Neural cell (in vitro differentiated cells): ENCODE measurements at regions not wholly inside any gene's neighbourhood (a gene's known extent, or its start where the extent isn't known, plus 50 kb on each side); places are given as distances from the start of the nearest gene placed in this dataset.

Experiments used
- H2AFZ ChIP-seq: fragments of 200-600, 300-800 bp; sonication (generic), shearing (Covaris generic); 2 replicates; pipeline ENCODE4 v1.6.0; 2014; ENCODE audit warnings: low read depth, mild to moderate bottlenecking, antibody characterized with exemption, low read length, moderate library complexity
- H3F3A ChIP-seq: fragments of 200-600 bp; shearing (Covaris generic); 2 replicates; pipeline ENCODE4 v1.6.1; 2016; ENCODE audit warnings: mild to moderate bottlenecking, moderate library complexity, mixed read lengths, antibody characterized with exemption, low read length; ENCODE audit not compliant: insufficient read depth, poor library complexity, severe bottlenecking
- H3K27ac ChIP-seq: fragments of 200-600, 300-800 bp; sonication (generic), shearing (Covaris generic); 2 replicates; pipeline ENCODE4 v1.5.1; 2014; ENCODE audit warnings: mild to moderate bottlenecking, low read length, moderate library complexity
- H3K27me3 ChIP-seq: fragments of 300-800, 200-600 bp; sonication (generic), shearing (Covaris generic); 2 replicates; pipeline ENCODE4 v1.6.0; 2014; ENCODE audit warnings: mild to moderate bottlenecking, low read depth, low read length, moderate library complexity; ENCODE audit not compliant: insufficient read depth
- H3K36me3 ChIP-seq: fragments of 300-800, 200-600 bp; sonication (generic), shearing (Covaris generic); 2 replicates; pipeline ENCODE4 v1.5.1; 2014; ENCODE audit warnings: mild to moderate bottlenecking, antibody characterized with exemption, low read length, moderate library complexity; ENCODE audit not compliant: insufficient read depth
- H3K4me2 ChIP-seq: fragments of 300-800, 200-600 bp; sonication (generic), shearing (Covaris generic); 2 replicates; pipeline ENCODE4 v1.6.0; 2014; ENCODE audit warnings: mild to moderate bottlenecking, low read length
- H3K4me3 ChIP-seq: fragments of 300-800, 200-600 bp; sonication (generic), shearing (Covaris generic); 2 replicates; pipeline ENCODE4 v1.5.1; 2014; ENCODE audit warnings: mild to moderate bottlenecking, low read length, moderate library complexity
- H3K79me2 ChIP-seq: fragments of 200-600 bp; shearing (Covaris generic); replicated peaks from 2 replicates; pipeline ENCODE4 v1.6.0; 2014; ENCODE audit warnings: mild to moderate bottlenecking, low read length, moderate library complexity; ENCODE audit not compliant: insufficient read depth
- H3K9ac ChIP-seq: fragments of 300-800, 200-600 bp; sonication (generic), shearing (Covaris generic); 2 replicates; pipeline ENCODE4 v1.6.1; 2016; ENCODE audit warnings: mild to moderate bottlenecking, low read length, mixed read lengths
- H3K9me2 ChIP-seq: fragments of 200-600 bp; shearing (Covaris generic); 2 replicates; pipeline ENCODE4 v1.6.1; 2016; ENCODE audit warnings: mild to moderate bottlenecking, low read length, mixed read lengths; ENCODE audit not compliant: insufficient read depth
- H3K9me3 ChIP-seq: fragments of 200-600, 300-800 bp; sonication (generic), shearing (Covaris generic); 2 replicates; pipeline ENCODE4 v1.6.1; 2016; ENCODE audit warnings: mild to moderate bottlenecking, mixed run types, low read length, moderate library complexity, mixed read lengths
- H4K20me1 ChIP-seq: fragments of 200-600 bp; shearing (Covaris generic); 2 replicates; pipeline ENCODE4 v1.6.1; 2016; ENCODE audit warnings: mild to moderate bottlenecking, mixed run types; ENCODE audit not compliant: insufficient read depth
- CTCF ChIP-seq: fragments of 450-650 bp; IDR thresholded peaks from 2 replicates; pipeline ENCODE4 v1.5.1; 2014; ENCODE audit warnings: antibody characterized with exemption, mild to moderate bottlenecking, moderate library complexity; ENCODE audit not compliant: poor library complexity, severe bottlenecking
- EP300 ChIP-seq: fragments of 450-650 bp; conservative IDR thresholded peaks from 2 replicates; pipeline ENCODE4 v1.6.1; 2014; ENCODE audit warnings: antibody characterized with exemption, mild to moderate bottlenecking, moderate library complexity; ENCODE audit not compliant: poor library complexity, severe bottlenecking
- EZH2 ChIP-seq: fragments of 200-600, 300-800 bp; shearing (Covaris generic), sonication (generic); IDR thresholded peaks from 2 replicates; pipeline ENCODE4 v1.6.1; 2014; ENCODE audit warnings: antibody characterized with exemption, low read length, borderline replicate concordance, mild to moderate bottlenecking; ENCODE audit not compliant: insufficient read depth, poor library complexity, severe bottlenecking
- MXI1 ChIP-seq: fragments of 450-650 bp; conservative IDR thresholded peaks from 2 replicates; pipeline ENCODE4 v1.6.1; 2014; ENCODE audit warnings: antibody characterized with exemption, mild to moderate bottlenecking; ENCODE audit not compliant: poor library complexity, severe bottlenecking
- POLR2AphosphoS5 ChIP-seq: IDR thresholded peaks from 2 replicates; pipeline ENCODE4 v1.6.1; 2012
- RAD21 ChIP-seq: fragments of 450-650 bp; conservative IDR thresholded peaks from 2 replicates; pipeline ENCODE4 v1.6.1; 2014; ENCODE audit warnings: antibody characterized with exemption, mild to moderate bottlenecking, moderate library complexity
- REST ChIP-seq: IDR thresholded peaks from 2 replicates; pipeline ENCODE4 v1.6.1; 2012; ENCODE audit warnings: borderline replicate concordance
- SMC3 ChIP-seq: fragments of 450-650 bp; conservative IDR thresholded peaks from 2 replicates; pipeline ENCODE4 v1.6.1; 2014; ENCODE audit warnings: antibody characterized with exemption, mild to moderate bottlenecking, moderate library complexity; ENCODE audit not compliant: poor library complexity
- TAF1 ChIP-seq: IDR thresholded peaks from 2 replicates; pipeline ENCODE4 v1.6.1; 2012; ENCODE audit warnings: low read depth

- H3K27ac ChIP-seq: no peak overlapping the region
- no peaks in the 10 kb centered on the region for H3F3A ChIP-seq
- TF ChIP-seq RAD21: no peak
- TF ChIP-seq SMC3: no peak
- TF ChIP-seq POLR2AphosphoS5: no peak
- TF ChIP-seq CTCF: no peak
- no peak for TF ChIP-seq REST
- no peak for TF ChIP-seq TAF1
- TF ChIP-seq EZH2: no peak
- TF ChIP-seq MXI1: no peak
- no peak for TF ChIP-seq EP300
- no peaks in the 10 kb centered on the region for H3K9me2 ChIP-seq
- H2AFZ ChIP-seq: no peak overlapping the region
- H3K9me3 ChIP-seq: no peaks in the 10 kb centered on the region
- H3K79me2 ChIP-seq: no peaks in the 10 kb centered on the region
- H4K20me1 ChIP-seq: no peaks in the 10 kb centered on the region
- no peaks in the 10 kb centered on the region for H3K36me3 ChIP-seq
- H3K4me2 ChIP-seq: no peak overlapping the region
- no peak overlapping the region for H3K4me3 ChIP-seq
- H3K9ac ChIP-seq: no peak overlapping the region
- H3K27me3 ChIP-seq: no peaks in the 10 kb centered on the region
Measured at GRCh38 chr7:15780271-15780670, 93.8 kb upstream of the MEOX2 start.

- Histone ChIP-seq H3K4me2 (no peak overlapping the region), H3F3A (no peaks in the 10 kb centered on the region), H3K9me2 (no peaks in the 10 kb centered on the region), H3K27ac (no peak overlapping the region), H3K27me3 (no peaks in the 10 kb centered on the region), H2AFZ (no peak overlapping the region), H4K20me1 (no peaks in the 10 kb centered on the region), H3K9me3 (no peaks in the 10 kb centered on the region), H3K36me3 (no peaks in the 10 kb centered on the region), H3K4me3 (no peak overlapping the region), H3K9ac (no peak overlapping the region), H3K79me2 (no peaks in the 10 kb centered on the region)
- no peak for TF ChIP-seq POLR2AphosphoS5
Measured at GRCh38 chr7:15778191-15778590, 91.7 kb upstream of the MEOX2 start.

- H2AFZ ChIP-seq: no peak overlapping the region
- TF ChIP-seq EP300 (no peak), REST (no peak), TAF1 (no peak), CTCF (no peak), POLR2AphosphoS5 (no peak), EZH2 (no peak), SMC3 (no peak), MXI1 (no peak), RAD21 (no peak)
- no peak overlapping the region for H3K27ac ChIP-seq
- no peak overlapping the region for H3K9ac ChIP-seq
- H3K9me3 ChIP-seq: no peaks in the 10 kb centered on the region
- H3K4me3 ChIP-seq: no peak overlapping the region
- no peaks in the 10 kb centered on the region for H3K27me3 ChIP-seq
- no peaks in the 10 kb centered on the region for H3F3A ChIP-seq
- H3K9me2 ChIP-seq: no peaks in the 10 kb centered on the region
- H3K36me3 ChIP-seq: no peaks in the 10 kb centered on the region
- no peaks in the 10 kb centered on the region for H3K79me2 ChIP-seq
- no peaks in the 10 kb centered on the region for H4K20me1 ChIP-seq
- H3K4me2 ChIP-seq: no peak overlapping the region
Measured at GRCh38 chr7:15765753-15766152, 79.3 kb upstream of the MEOX2 start.
